ENCODE measurements at regions not wholly inside any gene's neighbourhood (a gene's known extent, or its start where the extent isn't known, plus 50 kb on each side); places are given as distances from the start of the nearest gene placed in this dataset.

DNA sequence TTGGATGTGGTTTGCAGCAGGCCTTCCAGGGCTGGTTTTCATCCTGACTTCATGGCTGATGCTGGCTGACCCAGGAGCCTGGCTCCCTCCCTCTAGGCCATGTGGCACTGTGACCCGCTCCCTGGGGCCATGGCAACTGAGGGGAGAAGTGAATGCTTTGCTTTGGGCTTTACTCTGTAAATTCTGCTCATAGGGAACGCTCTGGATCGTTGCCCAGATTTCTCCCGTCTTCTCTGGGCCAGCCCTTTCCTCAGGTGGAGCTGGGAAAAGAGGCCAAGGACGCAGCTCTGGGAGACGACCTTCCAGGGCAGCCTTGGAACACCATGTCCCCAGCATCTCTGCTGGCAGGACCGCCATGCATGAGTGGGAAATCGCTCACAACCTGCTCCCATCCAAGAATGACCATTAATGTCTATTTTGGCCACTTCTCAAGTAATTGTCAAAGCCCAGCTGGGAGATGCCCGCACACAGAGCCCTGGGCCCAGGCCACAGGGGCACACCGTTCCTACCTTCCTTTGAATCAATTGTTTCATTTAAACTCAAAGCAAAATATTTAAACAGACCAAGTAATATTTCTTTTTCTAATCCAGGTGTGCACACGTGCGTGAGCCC is 321.8 kb downstream of the TEX29 start:
- no peak for DNase-seq (ENCODE audit: low read depth)

DNA sequence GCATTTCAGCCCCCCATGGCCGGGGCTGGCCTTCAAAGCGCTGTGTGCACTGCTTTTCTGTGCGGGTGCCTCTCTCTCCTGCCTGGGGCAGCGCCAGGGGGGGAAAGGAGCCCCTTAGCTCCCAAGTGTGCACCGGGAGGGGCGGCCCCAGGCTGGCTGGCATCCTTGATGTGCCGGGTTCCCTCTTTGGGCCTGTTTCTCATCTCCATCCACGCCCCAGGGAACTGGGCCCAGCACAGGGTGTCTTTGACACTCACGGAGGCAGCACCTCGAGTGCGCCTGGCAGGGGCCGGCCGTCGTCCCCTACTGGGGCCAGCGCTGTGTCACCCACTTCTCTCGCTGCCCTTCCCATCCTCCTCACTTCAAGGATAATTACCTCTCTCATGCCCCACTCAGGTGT is 324.3 kb downstream of the TEX29 start:
- no peak for DNase-seq (ENCODE audit: low read depth)

DNA sequence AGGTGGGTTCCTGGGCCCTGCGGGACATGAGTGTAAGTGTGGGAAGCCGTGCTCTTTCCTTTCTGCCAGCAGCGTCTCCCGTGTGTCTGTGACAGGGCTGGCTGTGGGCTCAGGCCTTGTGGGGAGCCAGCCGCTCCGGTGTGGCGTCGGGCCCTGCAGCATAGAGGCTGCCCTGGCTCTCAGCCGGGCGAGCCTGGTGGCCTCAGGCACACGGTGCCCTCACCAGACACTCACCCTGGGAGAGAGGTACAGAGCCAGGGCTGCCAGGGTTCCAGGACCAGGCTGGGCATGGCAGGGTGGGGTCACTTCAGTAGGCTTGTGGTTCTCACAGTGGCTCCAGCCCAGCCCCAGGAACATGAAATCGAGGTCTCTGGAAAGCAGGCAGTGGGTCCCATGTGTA is 324.8 kb downstream of the TEX29 start:
- no peak for DNase-seq (ENCODE audit: low read depth)

DNA sequence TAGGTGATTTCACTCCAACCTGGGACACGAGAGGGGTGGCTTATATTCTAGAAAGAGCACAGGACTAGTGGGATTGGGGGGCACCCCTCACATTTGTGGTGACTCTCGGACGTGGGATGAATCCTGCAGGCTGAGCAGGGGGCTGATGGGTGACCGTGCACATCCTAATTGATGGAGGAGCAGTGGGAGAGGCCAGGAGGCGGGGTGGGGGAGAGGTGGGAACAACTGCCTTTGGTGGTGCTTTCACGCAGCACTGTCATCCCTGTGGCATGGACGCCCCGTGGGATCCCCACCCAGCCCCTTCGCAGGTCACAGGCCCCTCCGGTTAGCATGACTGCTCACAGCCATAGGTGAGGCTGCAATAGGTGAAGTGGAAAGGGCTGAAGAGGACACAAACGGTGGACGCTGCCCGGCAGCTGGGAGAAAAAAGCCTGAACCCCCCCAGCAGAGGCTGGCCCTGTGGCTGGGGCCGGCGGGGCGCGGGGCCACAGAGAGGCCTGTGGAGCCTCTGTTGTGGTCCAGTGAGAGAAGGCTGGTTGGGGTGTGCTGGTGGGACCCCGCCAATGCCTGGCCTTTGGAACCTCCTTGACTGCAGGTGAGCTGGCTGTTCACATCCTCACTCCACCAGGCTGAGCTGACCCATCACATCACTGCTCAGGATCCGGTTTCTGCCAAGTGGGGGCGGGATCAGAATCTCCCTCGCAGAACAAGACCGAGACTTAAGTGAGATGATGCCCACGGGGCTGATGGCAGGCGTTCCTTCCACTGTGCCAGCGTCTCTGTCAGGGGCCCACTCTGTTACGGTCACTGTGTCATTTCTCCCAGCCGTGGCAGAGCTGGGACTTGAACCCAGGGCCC is 325.4 kb downstream of the TEX29 start:
- DNase-seq (ENCODE audit: low read depth), result no peak

DNA sequence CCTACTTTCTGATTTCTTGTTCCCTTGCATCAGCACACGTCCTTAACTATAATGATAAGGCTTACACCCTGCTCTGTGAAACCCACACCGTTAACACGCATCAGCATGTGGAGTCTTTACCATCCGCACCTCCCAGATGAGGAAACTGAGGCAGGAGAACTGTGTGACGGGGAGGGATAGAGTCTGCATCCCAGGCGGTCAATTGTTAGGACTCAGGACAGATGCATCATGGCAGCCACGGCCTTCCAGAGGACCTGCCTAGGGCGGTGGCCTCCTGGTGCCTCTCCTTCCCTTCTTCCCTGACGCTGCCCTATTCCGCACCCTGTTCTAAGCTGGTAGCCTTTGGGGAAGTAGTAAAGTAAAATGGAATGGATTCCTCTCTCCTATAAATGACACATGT is 326.0 kb downstream of the TEX29 start:
- DNase-seq (ENCODE audit: low read depth), result no peak

DNA sequence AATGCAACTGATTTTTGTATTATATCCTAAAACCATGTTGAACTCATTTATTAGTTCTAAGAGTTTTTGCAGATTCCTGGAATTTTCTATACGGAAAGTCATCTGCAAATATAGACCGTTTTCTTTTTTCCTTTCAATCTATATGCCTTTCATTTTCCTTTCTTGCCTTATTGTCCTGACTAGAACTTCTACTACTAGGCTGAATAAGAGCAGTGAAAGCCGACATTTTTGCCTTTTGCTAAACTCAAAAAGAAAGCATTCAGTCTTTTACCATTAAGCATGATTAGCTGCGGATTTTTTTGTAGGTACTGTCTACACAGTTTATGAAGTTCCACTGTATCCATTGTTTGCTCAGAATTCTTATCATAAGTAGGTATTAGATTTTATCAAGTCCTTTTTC is 328.4 kb downstream of the TEX29 start:
- no peak for DNase-seq (ENCODE audit: low read depth)

DNA sequence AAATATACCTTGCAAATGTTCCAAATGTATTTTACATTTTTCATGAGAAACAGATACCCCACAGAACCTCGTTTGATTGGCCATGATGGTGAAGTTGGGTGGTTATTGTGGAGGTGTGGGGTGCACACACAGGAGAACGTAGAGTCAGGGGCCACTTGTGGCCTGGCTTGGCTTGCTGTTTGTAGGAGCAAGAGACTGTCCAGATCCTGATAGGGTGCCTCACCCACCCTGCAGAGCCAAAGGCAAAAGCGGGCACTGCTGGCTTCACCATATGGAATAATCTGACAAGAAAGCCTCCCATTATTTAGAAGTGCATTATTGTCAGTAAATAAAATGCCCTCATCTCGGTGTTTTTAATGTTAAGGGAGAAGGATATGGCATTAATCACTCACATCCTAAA is 330.2 kb downstream of the TEX29 start:
- DNase-seq (ENCODE audit: low read depth), result no peak

DNA sequence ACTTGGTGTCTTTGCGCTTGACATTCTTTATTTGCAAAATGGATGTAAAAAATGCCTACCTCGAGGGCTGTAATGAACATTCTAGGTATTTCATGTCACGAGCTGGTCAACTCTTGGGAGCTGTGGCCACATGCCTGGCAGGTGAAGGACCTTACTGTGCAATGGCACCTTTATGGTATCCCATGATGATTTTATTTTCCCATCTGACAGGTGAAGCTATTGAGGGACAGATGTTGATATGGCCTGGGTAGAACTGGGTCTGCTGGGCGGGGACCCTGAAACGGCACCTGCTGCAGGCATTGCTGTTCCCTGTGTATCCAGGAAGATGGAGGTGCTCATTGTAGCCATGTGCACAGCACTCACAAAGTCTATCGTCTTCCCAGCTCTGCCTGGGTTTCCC is 332.2 kb downstream of the TEX29 start:
- no peak for DNase-seq (ENCODE audit: low read depth)

DNA sequence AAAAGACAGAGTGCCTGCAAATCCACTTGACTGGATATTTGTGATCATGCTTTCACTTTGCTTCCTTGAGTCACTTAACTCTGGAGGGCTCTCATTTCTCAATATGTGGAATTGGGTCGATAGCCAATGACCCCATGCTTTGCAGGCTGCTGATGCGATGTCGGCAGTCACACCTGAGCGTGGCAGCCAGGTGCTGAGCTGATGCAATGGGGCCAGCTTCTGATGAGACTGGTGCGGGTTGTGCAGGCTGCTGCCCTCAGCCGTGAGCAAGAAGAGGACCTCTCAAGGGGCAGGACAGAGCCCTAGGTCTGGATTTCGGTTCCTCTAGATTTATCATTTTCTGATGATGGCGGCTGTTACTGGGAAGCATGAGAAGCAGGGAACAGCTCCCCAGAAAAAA is 334.1 kb downstream of the TEX29 start:
- no peak for DNase-seq (ENCODE audit: low read depth)

DNA sequence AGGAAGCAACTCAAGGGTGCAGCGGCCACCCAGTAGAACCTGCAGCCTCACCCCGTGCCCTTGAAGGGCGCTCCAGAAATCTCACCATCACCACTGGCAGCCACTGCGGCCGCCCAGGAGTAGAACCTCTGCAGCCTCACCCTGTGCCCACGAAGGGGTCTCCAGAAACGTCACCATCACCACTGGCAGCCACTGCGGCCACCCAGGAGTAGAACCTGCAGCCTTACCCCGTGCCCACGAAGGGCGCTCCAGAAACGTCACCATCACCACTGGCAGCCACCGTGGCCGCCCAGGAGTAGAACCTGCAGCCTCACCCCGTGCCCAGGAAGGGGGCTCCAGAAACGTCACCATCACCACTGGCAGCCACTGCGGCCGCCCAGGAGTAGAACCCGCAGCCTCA is 336.0 kb downstream of the TEX29 start:
- no peak for DNase-seq (ENCODE audit: low read depth)

DNA sequence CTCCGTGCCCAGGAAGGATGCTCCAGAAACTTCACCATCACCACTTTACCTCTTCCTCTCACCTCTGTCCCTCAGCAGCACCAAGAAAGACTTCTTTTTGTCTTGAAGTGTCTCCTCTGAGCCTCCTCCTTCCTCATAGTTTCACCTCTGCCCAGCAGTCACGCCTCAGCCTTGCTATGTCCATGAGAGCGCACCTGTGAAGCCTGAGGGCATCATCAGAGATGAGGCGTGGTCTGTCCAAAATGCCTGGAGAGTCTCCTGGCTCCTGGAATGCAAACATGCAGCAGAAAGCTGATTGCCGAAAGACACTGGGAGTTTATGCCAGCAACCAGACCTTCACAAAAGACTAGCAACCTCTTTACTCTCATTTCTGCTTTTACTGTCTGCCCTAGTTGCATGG is 336.6 kb downstream of the TEX29 start:
- no peak for DNase-seq (ENCODE audit: low read depth)

DNA sequence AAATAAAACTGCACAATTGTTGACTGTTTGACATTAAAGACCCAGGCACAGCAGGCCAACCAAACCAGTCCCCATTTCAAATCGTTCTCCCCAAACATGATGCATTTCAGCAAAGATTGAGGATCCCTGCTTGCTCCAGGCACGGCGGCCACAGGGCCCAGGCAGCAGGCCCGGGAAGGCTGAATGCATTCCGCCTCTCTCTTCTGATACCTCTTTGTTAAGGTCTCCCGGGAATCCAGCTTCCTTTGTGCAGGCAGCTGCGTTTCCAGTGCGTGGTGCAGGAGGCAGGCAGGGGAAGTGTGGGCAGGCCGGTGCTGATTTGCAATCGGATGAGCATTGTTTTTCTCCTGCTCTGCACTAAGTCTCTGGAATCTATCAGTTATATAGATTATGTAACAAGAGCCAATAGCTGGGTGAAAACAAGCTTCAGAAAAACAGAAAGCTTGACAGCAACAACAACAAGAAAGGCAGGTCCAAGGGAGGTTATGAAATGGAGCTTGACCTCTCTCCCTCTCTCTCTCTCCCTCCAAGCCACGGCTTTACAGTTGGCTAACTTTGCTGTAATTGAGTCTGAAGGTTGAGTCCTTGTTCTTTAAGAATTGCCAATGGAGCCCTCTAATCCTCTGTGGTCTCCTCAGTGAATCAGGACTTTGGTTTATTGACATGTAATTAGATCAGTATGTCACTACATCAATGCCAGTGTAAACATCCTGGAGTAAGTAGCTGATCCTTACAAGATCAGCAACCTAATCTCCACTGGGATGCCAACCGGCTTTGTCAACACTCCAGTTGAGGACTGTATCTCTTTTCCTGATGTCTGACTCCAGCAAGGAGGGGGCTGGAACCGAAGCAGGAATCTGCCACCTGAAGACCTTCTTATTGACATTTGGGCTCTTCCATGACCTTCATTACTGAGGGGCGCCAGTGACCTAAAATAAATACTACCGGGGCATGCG is 338.0 kb downstream of the TEX29 start:
- DNase-seq (ENCODE audit: low read depth), result no peak

DNA sequence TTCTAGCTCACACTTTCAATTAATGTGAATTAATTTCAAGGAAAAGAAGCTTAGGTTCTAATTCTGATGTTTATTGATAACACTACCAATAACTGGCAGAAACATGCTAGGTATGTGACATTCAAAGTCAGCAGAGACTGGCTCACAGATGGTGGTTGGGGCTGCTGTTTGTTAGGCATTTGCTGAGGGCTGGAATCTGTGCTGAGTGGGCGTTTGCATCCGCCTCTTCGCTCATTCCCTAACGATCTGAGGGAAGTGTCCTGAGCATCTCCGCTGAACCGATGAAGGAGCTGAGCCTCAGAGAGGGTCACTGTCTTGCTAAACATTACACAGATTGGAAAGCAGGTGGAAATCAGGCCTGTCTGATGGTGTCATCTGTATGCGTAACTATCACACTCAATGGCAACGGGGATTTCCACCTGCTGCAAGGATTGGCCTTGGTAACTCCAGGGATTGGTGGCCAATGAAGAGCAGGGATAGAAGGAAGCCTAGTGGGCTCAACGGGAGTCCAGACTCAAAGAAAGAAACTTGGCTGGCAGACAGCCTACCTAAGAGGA is 338.9 kb downstream of the TEX29 start:
- DNase-seq (ENCODE audit: low read depth), result no peak

DNA sequence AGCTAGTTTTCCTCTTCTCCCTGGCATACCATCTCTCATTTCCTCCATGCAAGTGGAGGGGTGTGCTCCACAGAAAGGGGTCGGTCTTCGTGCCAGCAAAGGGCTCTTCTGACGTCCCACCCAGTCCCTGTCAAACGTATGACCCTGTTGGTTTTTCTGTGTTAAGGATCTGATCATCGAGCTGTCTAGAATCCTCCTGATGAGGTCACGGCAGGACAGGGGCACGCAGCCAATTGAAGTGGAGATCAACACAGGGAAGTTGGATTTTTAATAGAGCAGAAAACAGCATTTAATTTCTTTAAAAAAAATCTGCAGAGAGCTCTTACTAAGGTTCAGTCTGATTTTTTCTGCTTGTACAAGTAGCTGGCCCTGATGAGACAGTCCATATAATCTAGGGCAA is 339.4 kb downstream of the TEX29 start:
- DNase-seq (ENCODE audit: low read depth), result no peak

DNA sequence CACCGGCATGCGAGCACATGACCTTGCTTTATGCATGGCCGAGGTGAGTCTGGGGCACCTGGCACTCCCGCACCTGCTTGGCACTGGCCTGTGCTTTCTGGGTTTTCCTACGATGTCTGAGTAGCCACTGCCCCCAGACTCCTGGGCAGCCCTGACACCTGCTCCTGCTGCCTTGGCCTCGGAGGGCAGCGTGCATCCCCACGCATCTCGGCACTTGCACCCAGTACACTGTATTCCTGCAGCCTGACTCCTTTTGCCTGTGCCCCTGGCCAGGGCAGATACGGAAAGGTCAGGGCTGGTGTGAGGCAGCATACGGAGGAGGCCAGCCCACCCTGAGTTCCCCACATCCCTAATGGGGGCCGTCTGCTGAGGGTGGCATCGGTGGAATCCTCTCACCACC is 340.6 kb downstream of the TEX29 start:
- no peak for DNase-seq (ENCODE audit: low read depth)

DNA sequence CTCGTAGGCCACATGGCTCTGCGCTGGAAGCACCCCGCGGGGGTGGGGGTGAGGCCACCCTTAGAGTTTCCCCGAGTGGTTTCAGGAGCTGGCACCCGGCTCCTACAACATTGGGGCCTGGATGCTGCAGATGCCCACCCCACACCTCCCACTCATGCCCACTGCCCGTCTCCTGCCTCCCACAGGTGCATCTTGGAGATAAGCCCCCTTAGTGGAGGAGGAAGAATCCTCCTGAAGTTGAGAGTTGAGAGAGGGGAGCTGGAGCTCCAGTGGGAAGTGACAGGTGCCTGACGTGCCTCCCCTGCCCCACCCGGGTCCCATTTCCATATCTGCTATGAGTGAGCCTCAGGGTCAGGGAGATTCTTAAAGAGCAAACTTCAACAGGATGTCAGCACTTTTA is 341.3 kb downstream of the TEX29 start:
- no peak for DNase-seq (ENCODE audit: low read depth)

DNA sequence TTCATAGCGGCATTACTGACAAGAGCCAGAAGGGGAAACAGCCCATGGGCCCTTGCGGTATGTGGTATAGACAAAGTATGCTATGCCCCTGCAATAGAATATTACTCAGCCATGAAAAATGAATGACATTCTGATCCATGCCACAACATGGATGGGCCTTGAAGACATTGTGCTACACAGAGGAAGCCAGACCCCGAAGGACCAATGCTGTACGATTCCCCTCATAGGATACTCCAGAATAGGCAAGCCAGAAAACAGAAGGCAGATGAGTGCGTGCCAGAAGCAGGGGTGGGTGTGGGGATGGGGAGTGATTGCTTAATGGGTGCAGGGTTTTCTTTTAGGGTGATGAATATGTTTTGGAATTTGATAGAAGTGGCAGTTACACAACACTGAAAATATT is 342.0 kb downstream of the TEX29 start:
- no peak for DNase-seq (ENCODE audit: low read depth)

DNA sequence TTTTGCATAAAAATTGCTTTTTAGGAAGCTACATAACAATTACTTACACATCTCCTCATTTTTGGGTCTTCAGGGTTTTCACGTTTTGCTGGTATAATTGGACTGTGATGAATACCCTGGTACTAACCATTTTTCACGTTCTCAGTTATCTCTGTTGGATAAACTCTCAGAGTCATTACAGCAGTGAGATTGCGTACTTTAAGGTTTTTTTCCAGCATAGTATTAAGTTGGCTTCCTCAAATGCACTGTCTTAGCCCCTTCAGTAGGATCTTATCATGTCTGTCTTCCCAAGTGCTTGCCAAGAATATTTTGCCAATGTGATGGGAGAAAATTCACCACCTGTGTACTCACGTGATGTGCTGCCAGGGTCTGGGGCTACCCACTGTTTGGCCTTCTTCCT is 342.5 kb downstream of the TEX29 start:
- DNase-seq (ENCODE audit: low read depth), result no peak

DNA sequence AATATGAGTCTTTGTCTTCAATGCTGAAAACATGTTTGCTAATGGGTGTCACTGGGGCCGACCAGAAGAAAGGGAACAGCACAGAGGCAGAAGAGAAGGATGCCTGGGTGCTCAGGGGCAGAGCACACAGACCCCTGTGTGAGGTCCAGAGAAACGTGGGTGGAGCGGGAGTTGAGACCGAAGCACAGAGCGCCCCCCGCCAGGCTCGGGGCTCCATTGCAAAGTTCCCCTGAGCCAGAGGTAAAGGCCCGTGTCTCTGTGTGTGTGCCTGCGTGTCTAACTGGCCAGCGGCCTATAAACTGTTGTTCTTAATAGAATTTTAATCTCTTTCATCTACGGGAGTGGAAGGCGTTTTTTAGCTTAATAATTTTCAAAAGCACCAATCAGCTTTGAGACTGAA is 343.1 kb downstream of the TEX29 start:
- DNase-seq (ENCODE audit: low read depth), result no peak

DNA sequence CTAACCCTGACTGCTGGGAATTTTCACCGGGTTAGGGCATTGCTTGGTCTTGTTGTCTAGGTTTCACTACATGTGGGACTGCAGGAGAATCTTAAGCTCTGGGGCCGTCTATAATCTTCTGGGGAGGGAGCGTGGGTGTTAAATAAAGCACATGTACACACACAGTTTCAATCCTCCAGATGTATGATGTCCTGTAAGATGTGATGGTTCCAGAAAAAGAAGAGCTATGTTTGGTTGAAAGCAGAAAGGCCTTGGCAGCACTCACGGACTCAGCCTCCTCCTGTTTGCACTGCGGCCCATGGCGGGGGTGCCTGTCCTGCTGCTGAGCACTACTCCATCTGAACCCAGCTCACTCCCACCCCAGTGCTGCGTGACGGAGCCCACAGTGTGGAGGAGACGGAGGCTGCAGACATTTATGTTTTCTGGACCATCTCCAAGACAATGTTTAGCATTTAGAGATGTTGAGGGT is 343.5 kb downstream of the TEX29 start:
- no peak for DNase-seq (ENCODE audit: low read depth)

DNA sequence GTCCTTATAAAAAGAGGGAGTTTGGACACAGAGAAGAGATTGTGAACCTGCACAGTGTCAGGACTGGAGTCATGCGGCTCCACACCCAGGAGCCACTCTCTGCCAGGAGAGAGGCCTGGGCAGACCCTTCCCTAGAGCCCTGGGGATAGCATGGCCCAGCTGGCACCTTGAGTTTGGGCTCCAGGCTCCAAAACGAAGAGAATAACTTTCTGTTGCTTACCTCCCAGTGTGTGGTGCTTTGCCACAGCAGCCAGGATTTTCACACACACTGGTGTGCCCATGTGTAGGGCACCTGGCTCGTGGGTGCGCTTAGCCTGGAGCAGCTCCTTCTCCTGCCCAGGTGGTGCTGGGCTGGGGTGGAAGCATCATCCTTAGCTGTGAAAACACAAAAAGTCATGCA is 344.3 kb downstream of the TEX29 start:
- DNase-seq (ENCODE audit: low read depth), result no peak

DNA sequence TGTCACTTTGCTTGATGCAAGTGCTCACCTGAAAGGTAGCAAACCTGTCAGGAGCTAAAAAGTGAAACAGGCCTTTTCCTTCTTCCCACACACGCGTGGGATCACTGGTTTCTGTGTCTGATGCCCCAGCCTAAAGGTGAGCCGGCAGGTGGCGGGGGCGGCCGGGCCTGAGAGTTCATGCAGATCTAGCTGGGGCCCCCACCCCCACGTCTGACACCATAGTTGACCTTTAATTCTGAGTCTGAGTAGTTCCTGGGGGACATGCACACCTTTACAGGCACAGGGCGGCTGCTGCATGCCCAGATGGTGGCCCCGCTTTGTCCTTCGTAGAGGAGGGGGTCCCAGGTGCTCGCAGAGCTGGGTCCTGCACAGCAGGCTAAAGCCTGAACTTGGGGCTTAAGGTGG is 345.3 kb downstream of the TEX29 start:
- no peak for DNase-seq (ENCODE audit: low read depth)

Data from EH (cell line).